Neural progenitor cell (in vitro differentiated cells): ENCODE measurements at regions not wholly inside any gene's neighbourhood (a gene's known extent, or its start where the extent isn't known, plus 50 kb on each side); places are given as distances from the start of the nearest gene placed in this dataset.
A peak's percentile ranks its signal among the peaks of the same experiment; 100 is the strongest.

ENCODE experiments used
- DNase-seq: peaks from one replicate; pipeline ENCODE4 v3.0.0-alpha.2; 2016; ENCODE audit warnings: low spot score
- H2AFZ ChIP-seq: fragments of 200-600 bp; sonication (generic); replicated peaks from 2 replicates; pipeline ENCODE4 v1.6.1; 2016; ENCODE audit warnings: antibody characterized with exemption
- H3F3A ChIP-seq: fragments of 200-600 bp; sonication (generic); 2 replicates; pipeline ENCODE4 v1.6.1; 2016; ENCODE audit warnings: antibody characterized with exemption, low read depth
- H3K27ac ChIP-seq: fragments of 200-600 bp; sonication (generic); 2 replicates; pipeline ENCODE4 v1.5.1; 2016; ENCODE audit warnings: mild to moderate bottlenecking
- H3K27me3 ChIP-seq: fragments of 200-600 bp; sonication (generic); 2 replicates; pipeline ENCODE4 v1.6.1; 2016; ENCODE audit warnings: mild to moderate bottlenecking, moderate library complexity
- H3K36me3 ChIP-seq: fragments of 200-600 bp; sonication (generic); 2 replicates; pipeline ENCODE4 v1.5.1; 2016
- H3K4me1 ChIP-seq: fragments of 200-600 bp; sonication (generic); 2 replicates; pipeline ENCODE4 v1.6.1; 2016; ENCODE audit warnings: mixed run types
- H3K4me2 ChIP-seq: fragments of 200-600 bp; sonication (generic); 2 replicates; pipeline ENCODE4 v1.6.1; 2016
- H3K4me3 ChIP-seq: fragments of 200-600 bp; sonication (generic); 2 replicates; pipeline ENCODE4 v1.5.1; 2016
- H3K79me2 ChIP-seq: fragments of 200-600 bp; sonication (generic); 2 replicates; pipeline ENCODE4 v1.6.1; 2016; ENCODE audit warnings: low read depth
- H3K9ac ChIP-seq: fragments of 200-600 bp; sonication (generic); 2 replicates; pipeline ENCODE4 v1.6.1; 2016
- H3K9me3 ChIP-seq: fragments of 200-600 bp; sonication (generic); 2 replicates; pipeline ENCODE4 v1.5.1; 2016; ENCODE audit warnings: low read depth
- H4K20me1 ChIP-seq: fragments of 200-600 bp; sonication (generic); 2 replicates; pipeline ENCODE4 v1.6.1; 2016; ENCODE audit warnings: low read depth
- H3K27ac Mint-ChIP-seq: 3 replicates; pipeline ENCODE4 v1.8.0; 2021; ENCODE audit warnings: mixed read lengths
- H3K27me3 Mint-ChIP-seq: 2 replicates; pipeline ENCODE4 v1.8.0; 2022; ENCODE audit warnings: low read depth, mild to moderate bottlenecking, inconsistent platforms, moderate library complexity, mixed read lengths; ENCODE audit not compliant: insufficient read depth
- H3K36me3 Mint-ChIP-seq: 3 replicates; pipeline ENCODE4 v1.8.0; 2021; ENCODE audit warnings: mixed read lengths
- H3K4me1 Mint-ChIP-seq: 3 replicates; pipeline ENCODE4 v1.8.0; 2021; ENCODE audit warnings: mixed read lengths
- H3K4me3 Mint-ChIP-seq: 3 replicates; pipeline ENCODE4 v1.8.0; 2021; ENCODE audit warnings: mild to moderate bottlenecking, moderate library complexity, mixed read lengths
- H3K9me3 Mint-ChIP-seq: 3 replicates; pipeline ENCODE4 v1.8.0; 2020; ENCODE audit warnings: mixed read lengths
- EZH2 ChIP-seq: fragments of 200-600 bp; sonication (generic); IDR thresholded peaks from 2 replicates; pipeline ENCODE4 v1.6.1; 2017; ENCODE audit warnings: antibody characterized with exemption, mild to moderate bottlenecking, moderate library complexity
- EZH2phosphoT487 ChIP-seq: fragments of 200-600 bp; sonication (generic); IDR thresholded peaks from 2 replicates; pipeline ENCODE4 v1.6.1; 2017; ENCODE audit warnings: antibody characterized with exemption
- TF ChIP-seq, protein P1 (sequence below): fragments of 200-600 bp; sonication (generic); IDR thresholded peaks from 2 replicates; pipeline ENCODE4 v1.5.1; 2017; ENCODE audit warnings: antibody characterized with exemption, mild to moderate bottlenecking

DNA sequence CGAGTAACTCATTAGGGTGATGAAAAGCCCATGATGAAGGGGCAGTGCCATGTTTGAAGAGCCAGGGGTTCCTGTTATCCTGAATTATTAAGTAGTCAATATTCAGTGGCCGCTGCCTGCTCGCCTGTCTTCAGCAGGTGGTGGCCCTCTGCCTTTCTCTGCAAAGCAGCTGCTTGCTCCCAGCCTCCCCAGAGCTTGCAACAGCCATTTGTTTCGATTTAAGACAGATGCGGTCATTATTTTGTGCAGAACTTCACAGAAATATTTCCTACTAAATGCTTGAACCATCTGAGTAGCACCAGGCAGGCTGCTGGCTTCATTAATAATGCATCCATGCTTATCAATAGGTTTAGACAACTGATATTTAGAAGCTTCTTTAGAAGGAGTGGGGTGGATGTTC is 104.3 kb upstream of the TTC29 start:
- no peak for DNase-seq
- Histone ChIP-seq H3K27me3 (no peaks in the 10 kb centered on the region), H2AFZ (peak overlapping the region; percentile 76), H3K36me3 (peaks cover 5% of the 10 kb centered on the region), H3K4me1 (peaks cover 4% of the 10 kb centered on the region), H3K9ac (no peak overlapping the region), H3K79me2 (no peaks in the 10 kb centered on the region), H3K4me3 (no peak overlapping the region), H3K27ac (no peak overlapping the region), H3F3A (no peaks in the 10 kb centered on the region), H4K20me1 (no peaks in the 10 kb centered on the region), H3K9me3 (peaks cover 4% of the 10 kb centered on the region), H3K4me2 (no peak overlapping the region)
- Mint-ChIP-seq H3K9me3 (peaks cover 5% of the 10 kb centered on the region), H3K36me3 (no peaks in the 10 kb centered on the region), H3K4me1 (peaks cover 3% of the 10 kb centered on the region), H3K4me3 (no peak overlapping the region), H3K27ac (no peak overlapping the region), H3K27me3 (peaks cover 2% of the 10 kb centered on the region)
- no peak for TF ChIP-seq EZH2phosphoT487
- no peak for TF ChIP-seq EZH2
- TF ChIP-seq, protein P1, sequence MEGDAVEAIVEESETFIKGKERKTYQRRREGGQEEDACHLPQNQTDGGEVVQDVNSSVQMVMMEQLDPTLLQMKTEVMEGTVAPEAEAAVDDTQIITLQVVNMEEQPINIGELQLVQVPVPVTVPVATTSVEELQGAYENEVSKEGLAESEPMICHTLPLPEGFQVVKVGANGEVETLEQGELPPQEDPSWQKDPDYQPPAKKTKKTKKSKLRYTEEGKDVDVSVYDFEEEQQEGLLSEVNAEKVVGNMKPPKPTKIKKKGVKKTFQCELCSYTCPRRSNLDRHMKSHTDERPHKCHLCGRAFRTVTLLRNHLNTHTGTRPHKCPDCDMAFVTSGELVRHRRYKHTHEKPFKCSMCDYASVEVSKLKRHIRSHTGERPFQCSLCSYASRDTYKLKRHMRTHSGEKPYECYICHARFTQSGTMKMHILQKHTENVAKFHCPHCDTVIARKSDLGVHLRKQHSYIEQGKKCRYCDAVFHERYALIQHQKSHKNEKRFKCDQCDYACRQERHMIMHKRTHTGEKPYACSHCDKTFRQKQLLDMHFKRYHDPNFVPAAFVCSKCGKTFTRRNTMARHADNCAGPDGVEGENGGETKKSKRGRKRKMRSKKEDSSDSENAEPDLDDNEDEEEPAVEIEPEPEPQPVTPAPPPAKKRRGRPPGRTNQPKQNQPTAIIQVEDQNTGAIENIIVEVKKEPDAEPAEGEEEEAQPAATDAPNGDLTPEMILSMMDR: no peak

DNA sequence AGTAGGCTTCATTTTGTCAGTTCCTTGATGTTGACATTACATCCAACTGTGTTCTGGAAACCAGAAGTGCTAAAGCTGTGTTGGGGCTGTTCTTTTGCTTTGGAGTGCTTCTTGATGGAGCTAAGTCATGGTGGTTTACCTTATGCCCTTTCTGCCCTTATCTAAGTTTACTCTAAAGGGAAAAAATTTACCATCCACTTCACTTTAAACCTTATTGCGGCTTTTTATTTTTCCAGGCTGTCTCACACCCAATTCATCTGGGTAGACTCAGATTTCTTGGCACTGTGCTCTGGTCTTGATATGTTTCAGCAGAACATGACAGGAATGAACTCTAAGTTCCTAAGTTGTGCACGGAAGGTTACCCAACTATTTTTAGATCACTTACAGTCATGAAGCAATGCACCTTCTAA is 104.7 kb upstream of the TTC29 start:
- TF ChIP-seq EZH2 (no peak), EZH2phosphoT487 (no peak)
- TF ChIP-seq, protein P1: no peak
- H3K9me3 ChIP-seq: peaks cover 4% of the 10 kb centered on the region
- no peak overlapping the region for H3K27ac ChIP-seq
- Mint-ChIP-seq H3K9me3 (peaks cover 5% of the 10 kb centered on the region), H3K4me1 (peaks cover 3% of the 10 kb centered on the region), H3K36me3 (no peaks in the 10 kb centered on the region), H3K27ac (no peak overlapping the region), H3K4me3 (no peak overlapping the region), H3K27me3 (peaks cover 2% of the 10 kb centered on the region)
- no peaks in the 10 kb centered on the region for H3K79me2 ChIP-seq
- no peak overlapping the region for H3K4me2 ChIP-seq
- no peaks in the 10 kb centered on the region for H4K20me1 ChIP-seq
- peak overlapping the region; percentile 76 for H2AFZ ChIP-seq
- peaks cover 5% of the 10 kb centered on the region for H3K36me3 ChIP-seq
- no peak overlapping the region for H3K4me3 ChIP-seq
- DNase-seq: no peak
- peaks cover 4% of the 10 kb centered on the region for H3K4me1 ChIP-seq
- no peak overlapping the region for H3K9ac ChIP-seq
- no peaks in the 10 kb centered on the region for H3F3A ChIP-seq
- H3K27me3 ChIP-seq: no peaks in the 10 kb centered on the region

DNA sequence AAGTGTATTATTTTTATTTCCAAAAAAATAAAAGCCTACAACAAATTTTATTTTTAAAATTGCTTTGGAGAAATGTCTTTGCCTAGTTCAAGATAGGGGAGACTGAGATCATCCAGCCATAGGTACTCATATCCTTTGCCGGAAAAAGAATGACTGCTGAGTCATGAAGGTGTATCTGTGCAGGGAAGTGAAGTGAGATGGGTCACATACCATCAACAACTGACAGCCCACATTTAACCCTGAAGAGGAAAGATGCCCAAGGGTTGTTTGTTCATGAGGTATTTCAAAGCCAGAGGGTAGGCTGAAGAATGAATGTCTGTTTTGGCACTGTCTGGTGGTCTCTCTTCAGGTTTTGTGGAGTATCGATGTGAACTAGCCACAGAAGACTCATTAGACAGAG is 106.7 kb upstream of the TTC29 start:
- Histone ChIP-seq H3K9ac (no peak overlapping the region), H3K27ac (no peak overlapping the region), H2AFZ (peak overlapping the region; percentile 67), H3K79me2 (no peaks in the 10 kb centered on the region), H3K36me3 (peaks cover 5% of the 10 kb centered on the region), H3K4me3 (no peak overlapping the region), H3K4me1 (peaks cover 15% of the 10 kb centered on the region), H3K4me2 (no peak overlapping the region), H3K27me3 (no peaks in the 10 kb centered on the region), H4K20me1 (no peaks in the 10 kb centered on the region), H3F3A (no peaks in the 10 kb centered on the region), H3K9me3 (peaks cover 4% of the 10 kb centered on the region)
- Mint-ChIP-seq H3K27me3 (peaks cover 2% of the 10 kb centered on the region), H3K9me3 (peaks cover 5% of the 10 kb centered on the region), H3K4me3 (no peak overlapping the region), H3K27ac (no peak overlapping the region), H3K36me3 (no peaks in the 10 kb centered on the region), H3K4me1 (peaks cover 5% of the 10 kb centered on the region)
- no peak for DNase-seq
- TF ChIP-seq, protein P1: no peak
- TF ChIP-seq EZH2 (no peak), EZH2phosphoT487 (no peak)
